Vagina (tissue), 2 donors: ENCODE measurements at regions not wholly inside any gene's neighbourhood (a gene's known extent, or its start where the extent isn't known, plus 50 kb on each side); places are given as distances from the start of the nearest gene placed in this dataset.

Experiments used
- DNase-seq, 2 donors: peaks; one replicate each; pipeline ENCODE4 v3.0.0-alpha.2; 2017; ENCODE audit errors: extremely low spot score in 2 of 2
- H3K27ac ChIP-seq: fragments of 200-600 bp; sonication (generic); one replicate; pipeline ENCODE4 v1.5.1; 2019
- H3K27me3 ChIP-seq: fragments of 200-600 bp; sonication (generic); one replicate; pipeline ENCODE4 v1.5.1; 2019
- H3K36me3 ChIP-seq, 2 donors: fragments of 200-600 bp; sonication (generic); one replicate each; pipeline ENCODE4 v1.5.1; 2017 to 2019
- H3K4me1 ChIP-seq: fragments of 200-600 bp; sonication (generic); one replicate; pipeline ENCODE4 v1.5.1; 2019
- H3K4me3 ChIP-seq, 2 donors: fragments of 200-600 bp; sonication (generic); 1 replicate in 1 of 2; 2 replicates in 1 of 2; pipeline ENCODE4 v1.5.1; 2016 to 2019
- H3K9me3 ChIP-seq: fragments of 200-600 bp; sonication (generic); one replicate; pipeline ENCODE4 v1.5.1; 2019
- POLR2A ChIP-seq, 2 donors: fragments of 450-650 bp; IDR thresholded peaks; one replicate each; pipeline ENCODE4 v1.6.1; 2017; ENCODE audit warnings: antibody characterized with exemption in 2 of 2, mild to moderate bottlenecking in 2 of 2, moderate library complexity in 2 of 2
- POLR2AphosphoS5 ChIP-seq, 2 donors: sonication (generic); formaldehyde crosslinking; IDR thresholded peaks; one replicate each; pipeline ENCODE4 v1.9.0; 2017; ENCODE audit warnings: antibody characterized with exemption in 2 of 2, mild to moderate bottlenecking in 2 of 2, low read depth in 1 of 2; ENCODE audit not compliant: insufficient read depth in 1 of 2
- intact Hi-C: fragments of 100-400 bp; cut with DNase I; formaldehyde crosslinking; loops from one replicate; pipeline ENCODE4 v1.15.1; 2023
- TF ChIP-seq, protein P1 (sequence below), 3 experiments: fragments of 450-650 bp in 2 of 3; fragments of 200-600 bp in 1 of 3; sonication (generic) in 1 of 3; IDR thresholded peaks; one replicate each; pipeline ENCODE4 v1.5.1; 2017 to 2019; ENCODE audit warnings: antibody characterized with exemption in 3 of 3, mild to moderate bottlenecking in 2 of 3, moderate library complexity in 2 of 3

GRCh38 chr10:107356396-107356795, 191.9 kb upstream of the SORCS1 start:
- intact Hi-C loops = no loop called here
- Histone ChIP-seq H3K9me3 (no peaks in the 10 kb centered on the region), H3K4me3 (no peak overlapping the region), H3K36me3 (no peaks in the 10 kb centered on the region), H3K27ac (no peak overlapping the region), H3K27me3 (no peaks in the 10 kb centered on the region), H3K4me1 (no peaks in the 10 kb centered on the region)
- no peak for DNase-seq
- TF ChIP-seq POLR2A (IDR thresholded peaks at IDR 0.05) (no peak), POLR2AphosphoS5 (IDR thresholded peaks at IDR 0.05; ENCODE audit: insufficient read depth in 1 of 2, low read depth in 1 of 2) (no peak)
- TF ChIP-seq, protein P1, sequence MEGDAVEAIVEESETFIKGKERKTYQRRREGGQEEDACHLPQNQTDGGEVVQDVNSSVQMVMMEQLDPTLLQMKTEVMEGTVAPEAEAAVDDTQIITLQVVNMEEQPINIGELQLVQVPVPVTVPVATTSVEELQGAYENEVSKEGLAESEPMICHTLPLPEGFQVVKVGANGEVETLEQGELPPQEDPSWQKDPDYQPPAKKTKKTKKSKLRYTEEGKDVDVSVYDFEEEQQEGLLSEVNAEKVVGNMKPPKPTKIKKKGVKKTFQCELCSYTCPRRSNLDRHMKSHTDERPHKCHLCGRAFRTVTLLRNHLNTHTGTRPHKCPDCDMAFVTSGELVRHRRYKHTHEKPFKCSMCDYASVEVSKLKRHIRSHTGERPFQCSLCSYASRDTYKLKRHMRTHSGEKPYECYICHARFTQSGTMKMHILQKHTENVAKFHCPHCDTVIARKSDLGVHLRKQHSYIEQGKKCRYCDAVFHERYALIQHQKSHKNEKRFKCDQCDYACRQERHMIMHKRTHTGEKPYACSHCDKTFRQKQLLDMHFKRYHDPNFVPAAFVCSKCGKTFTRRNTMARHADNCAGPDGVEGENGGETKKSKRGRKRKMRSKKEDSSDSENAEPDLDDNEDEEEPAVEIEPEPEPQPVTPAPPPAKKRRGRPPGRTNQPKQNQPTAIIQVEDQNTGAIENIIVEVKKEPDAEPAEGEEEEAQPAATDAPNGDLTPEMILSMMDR (IDR thresholded peaks at IDR 0.05) = no peak

DNA sequence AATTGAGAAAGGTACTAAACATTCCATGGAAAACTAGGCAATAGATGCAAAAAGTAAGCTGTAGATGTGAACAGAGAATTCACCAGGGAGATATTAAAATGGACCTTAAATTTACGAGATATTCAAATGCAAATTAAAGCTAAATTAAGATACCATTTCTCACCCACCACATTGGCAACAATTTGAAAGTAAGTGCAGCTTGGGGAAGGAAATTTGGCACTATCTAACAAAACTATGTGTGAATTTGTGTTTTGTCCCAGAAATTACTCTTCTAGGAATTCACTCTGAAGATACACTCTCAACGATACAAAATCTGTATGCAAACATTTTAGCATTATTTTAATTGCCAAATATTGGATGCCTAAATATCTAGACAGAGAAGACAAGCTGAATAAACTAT, 178.2 kb upstream of the SORCS1 start:
- TF ChIP-seq, protein P1 (IDR thresholded peaks at IDR 0.05) = no peak
- no peak for TF ChIP-seq POLR2AphosphoS5 (IDR thresholded peaks at IDR 0.05; ENCODE audit: insufficient read depth in 1 of 2, low read depth in 1 of 2)
- no peak for TF ChIP-seq POLR2A (IDR thresholded peaks at IDR 0.05)
- Histone ChIP-seq H3K36me3 (no peaks in the 10 kb centered on the region), H3K27ac (no peak overlapping the region), H3K27me3 (no peaks in the 10 kb centered on the region), H3K4me3 (no peak overlapping the region), H3K4me1 (no peaks in the 10 kb centered on the region), H3K9me3 (no peaks in the 10 kb centered on the region)
- no peak for DNase-seq
- intact Hi-C loops = no loop called here

DNA sequence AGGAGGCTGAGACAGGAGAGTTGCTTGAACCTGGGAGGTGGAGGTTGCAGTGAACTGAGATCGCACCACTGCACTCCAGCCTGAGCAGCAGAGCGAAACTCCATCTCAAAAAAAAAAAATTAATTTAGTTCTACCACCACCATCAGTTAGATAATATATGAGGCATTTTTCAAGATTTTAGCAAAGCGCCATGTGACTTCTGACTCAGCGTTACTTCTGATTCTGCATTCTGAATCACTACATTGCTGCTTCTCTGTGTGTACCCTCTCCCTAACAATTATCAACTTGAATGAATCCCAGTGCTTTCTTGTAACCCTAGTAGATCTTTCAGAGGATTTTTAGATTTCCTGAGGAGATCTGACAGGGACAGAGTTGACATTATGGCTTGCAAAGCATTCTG, 176.8 kb upstream of the SORCS1 start:
- Histone ChIP-seq H3K27ac (no peak overlapping the region), H3K27me3 (no peaks in the 10 kb centered on the region), H3K4me3 (no peak overlapping the region), H3K9me3 (no peaks in the 10 kb centered on the region), H3K36me3 (no peaks in the 10 kb centered on the region), H3K4me1 (no peaks in the 10 kb centered on the region)
- intact Hi-C loops = no loop called here
- TF ChIP-seq, protein P1 (IDR thresholded peaks at IDR 0.05) = no peak
- no peak for TF ChIP-seq POLR2A (IDR thresholded peaks at IDR 0.05)
- no peak for TF ChIP-seq POLR2AphosphoS5 (IDR thresholded peaks at IDR 0.05; ENCODE audit: insufficient read depth in 1 of 2, low read depth in 1 of 2)
- DNase-seq = no peak

DNA sequence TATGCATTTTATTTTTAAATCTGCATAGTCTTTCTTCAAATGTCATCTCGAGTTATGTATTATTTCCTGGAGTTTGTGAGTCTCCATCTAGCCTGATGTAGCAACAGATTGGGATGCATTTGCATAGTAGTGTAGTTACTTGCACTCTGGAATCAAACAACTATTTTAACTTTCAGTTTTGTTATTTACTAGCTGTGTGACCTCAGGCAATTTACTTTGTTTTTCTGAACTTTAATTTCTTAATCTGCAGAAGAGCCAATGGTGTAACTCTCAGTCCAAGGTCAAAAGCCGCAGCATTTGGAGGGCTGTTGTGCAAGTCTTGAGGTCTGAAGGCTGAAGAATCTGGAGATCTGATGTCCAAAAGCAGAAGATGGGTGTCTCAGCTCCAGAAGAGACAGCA, 175.8 kb upstream of the SORCS1 start:
- H3K4me1 ChIP-seq = no peaks in the 10 kb centered on the region
- no peak overlapping the region for H3K27ac ChIP-seq
- H3K36me3 ChIP-seq = no peaks in the 10 kb centered on the region
- H3K27me3 ChIP-seq = no peaks in the 10 kb centered on the region
- DNase-seq = no peak
- TF ChIP-seq POLR2A (IDR thresholded peaks at IDR 0.05) (no peak), POLR2AphosphoS5 (IDR thresholded peaks at IDR 0.05; ENCODE audit: insufficient read depth in 1 of 2, low read depth in 1 of 2) (no peak)
- TF ChIP-seq, protein P1 (IDR thresholded peaks at IDR 0.05) = no peak
- no peak overlapping the region for H3K4me3 ChIP-seq
- intact Hi-C loops = no loop called here
- H3K9me3 ChIP-seq = no peaks in the 10 kb centered on the region

- Histone ChIP-seq H3K4me1 (no peaks in the 10 kb centered on the region), H3K36me3 (no peaks in the 10 kb centered on the region), H3K9me3 (no peaks in the 10 kb centered on the region), H3K4me3 (no peak overlapping the region), H3K27ac (no peak overlapping the region), H3K27me3 (no peaks in the 10 kb centered on the region)
- intact Hi-C loops = no loop called here
- TF ChIP-seq POLR2AphosphoS5 (IDR thresholded peaks at IDR 0.05; ENCODE audit: insufficient read depth in 1 of 2, low read depth in 1 of 2) = no peak
- TF ChIP-seq POLR2A (IDR thresholded peaks at IDR 0.05) = no peak
- TF ChIP-seq, protein P1 (IDR thresholded peaks at IDR 0.05) = no peak
- DNase-seq = no peak
Measured at GRCh38 chr10:107336061-107336460, 171.6 kb upstream of the SORCS1 start.
